MM.1S (cell line): ENCODE measurements at regions not wholly inside any gene's neighbourhood (a gene's known extent, or its start where the extent isn't known, plus 50 kb on each side); places are given as distances from the start of the nearest gene placed in this dataset.

Experiments used
- DNase-seq: peaks from one replicate; pipeline ENCODE4 v3.0.0-alpha.2; 2015
- H2AFZ ChIP-seq: fragments of 300-600 bp; sonication (generic); 2 replicates; pipeline ENCODE4 v1.6.0; 2016; ENCODE audit warnings: antibody characterized with exemption, low read length
- H3F3A ChIP-seq: fragments of 300-600 bp; sonication (generic); 2 replicates; pipeline ENCODE4 v1.6.1; 2016; ENCODE audit warnings: mild to moderate bottlenecking, antibody characterized with exemption, low read length, moderate library complexity, mixed read lengths; ENCODE audit not compliant: insufficient read depth
- H3K27ac ChIP-seq: fragments of 300-600 bp; sonication (generic); 2 replicates; pipeline ENCODE4 v1.5.1; 2016; ENCODE audit warnings: mild to moderate bottlenecking, low read length
- H3K27me3 ChIP-seq: fragments of 300-600 bp; sonication (generic); replicated peaks from 2 replicates; pipeline ENCODE4 v1.6.0; 2016; ENCODE audit warnings: low read length; ENCODE audit not compliant: insufficient read depth
- H3K36me3 ChIP-seq: fragments of 300-600 bp; sonication (generic); replicated peaks from 2 replicates; pipeline ENCODE4 v1.6.1; 2016; ENCODE audit warnings: mild to moderate bottlenecking, low read length, mixed read lengths; ENCODE audit not compliant: insufficient read depth
- H3K4me1 ChIP-seq: fragments of 300-600 bp; sonication (generic); 2 replicates; pipeline ENCODE4 v1.6.1; 2016; ENCODE audit warnings: low read length, mixed read lengths
- H3K4me2 ChIP-seq: fragments of 300-600 bp; sonication (generic); 2 replicates; pipeline ENCODE4 v1.6.0; 2016; ENCODE audit warnings: low read depth, low read length
- H3K4me3 ChIP-seq: fragments of 300-600 bp; sonication (generic); 2 replicates; pipeline ENCODE4 v1.5.1; 2016; ENCODE audit warnings: low read length, mixed read lengths
- H3K79me2 ChIP-seq: fragments of 300-600 bp; sonication (generic); 2 replicates; pipeline ENCODE4 v1.6.1; 2016; ENCODE audit warnings: mixed run types, low read length, mixed read lengths
- H3K9ac ChIP-seq: fragments of 300-600 bp; sonication (generic); 2 replicates; pipeline ENCODE4 v1.6.1; 2016; ENCODE audit warnings: low read length, mixed read lengths
- H3K9me2 ChIP-seq: fragments of 300-600 bp; sonication (generic); replicated peaks from 2 replicates; pipeline ENCODE4 v1.6.1; 2016; ENCODE audit warnings: mild to moderate bottlenecking, low read length, mixed read lengths; ENCODE audit not compliant: insufficient read depth
- H3K9me3 ChIP-seq: fragments of 300-600 bp; sonication (generic); replicated peaks from 2 replicates; pipeline ENCODE4 v1.6.1; 2016; ENCODE audit warnings: mild to moderate bottlenecking, low read length, mixed read lengths; ENCODE audit not compliant: insufficient read depth
- H4K20me1 ChIP-seq: fragments of 300-600 bp; sonication (generic); 2 replicates; pipeline ENCODE4 v1.6.1; 2016; ENCODE audit warnings: mild to moderate bottlenecking, low read length, moderate library complexity, mixed read lengths; ENCODE audit not compliant: insufficient read depth
- EZH2 ChIP-seq: fragments of 300-600 bp; sonication (generic); optimal IDR thresholded peaks from 2 replicates; pipeline ENCODE3; 2017; ENCODE audit warnings: low read depth, mild to moderate bottlenecking, antibody characterized with exemption, low read length, mixed read lengths
- EZH2phosphoT487 ChIP-seq: fragments of 300-600 bp; sonication (generic); IDR thresholded peaks from 2 replicates; pipeline ENCODE4 v1.6.1; 2018; ENCODE audit warnings: antibody characterized with exemption, low read length
- TF ChIP-seq, protein P1 (sequence below): fragments of 300-600 bp; sonication (generic); IDR thresholded peaks from 2 replicates; pipeline ENCODE4 v1.5.1; 2016; ENCODE audit warnings: antibody characterized with exemption, low read length, mixed read lengths

DNA sequence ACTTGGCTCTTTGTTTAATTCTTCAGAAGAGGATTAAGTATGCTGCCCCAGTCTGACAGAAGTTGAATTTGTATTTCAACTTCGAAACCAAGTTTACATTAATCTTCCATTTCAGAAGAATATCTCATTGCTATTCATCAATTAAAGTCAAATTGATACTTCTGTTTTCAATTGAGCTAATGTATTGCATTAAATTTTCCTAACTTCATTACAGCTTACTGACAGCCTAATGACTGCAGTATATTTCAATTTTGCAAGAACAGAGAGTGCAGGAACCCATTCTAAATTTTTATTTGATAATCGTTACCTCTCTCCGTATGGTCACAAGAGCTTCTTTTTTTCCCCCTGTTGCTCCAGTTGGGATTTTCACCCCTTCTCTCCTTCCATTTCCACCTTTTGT is 218.0 kb downstream of the CALCRL start:
- Histone ChIP-seq H3K4me3 (no peak overlapping the region), H3K4me2 (no peak overlapping the region), H2AFZ (no peak overlapping the region), H3K4me1 (no peaks in the 10 kb centered on the region), H4K20me1 (no peaks in the 10 kb centered on the region), H3K9ac (no peak overlapping the region), H3K27ac (no peak overlapping the region), H3K9me3 (no peaks in the 10 kb centered on the region), H3K27me3 (no peaks in the 10 kb centered on the region), H3K79me2 (no peaks in the 10 kb centered on the region), H3K36me3 (no peaks in the 10 kb centered on the region; the same call in 1 of the 2 replicates), H3K9me2 (no peaks in the 10 kb centered on the region), H3F3A (no peaks in the 10 kb centered on the region)
- TF ChIP-seq EZH2 (no peak), EZH2phosphoT487 (no peak)
- TF ChIP-seq, protein P1, sequence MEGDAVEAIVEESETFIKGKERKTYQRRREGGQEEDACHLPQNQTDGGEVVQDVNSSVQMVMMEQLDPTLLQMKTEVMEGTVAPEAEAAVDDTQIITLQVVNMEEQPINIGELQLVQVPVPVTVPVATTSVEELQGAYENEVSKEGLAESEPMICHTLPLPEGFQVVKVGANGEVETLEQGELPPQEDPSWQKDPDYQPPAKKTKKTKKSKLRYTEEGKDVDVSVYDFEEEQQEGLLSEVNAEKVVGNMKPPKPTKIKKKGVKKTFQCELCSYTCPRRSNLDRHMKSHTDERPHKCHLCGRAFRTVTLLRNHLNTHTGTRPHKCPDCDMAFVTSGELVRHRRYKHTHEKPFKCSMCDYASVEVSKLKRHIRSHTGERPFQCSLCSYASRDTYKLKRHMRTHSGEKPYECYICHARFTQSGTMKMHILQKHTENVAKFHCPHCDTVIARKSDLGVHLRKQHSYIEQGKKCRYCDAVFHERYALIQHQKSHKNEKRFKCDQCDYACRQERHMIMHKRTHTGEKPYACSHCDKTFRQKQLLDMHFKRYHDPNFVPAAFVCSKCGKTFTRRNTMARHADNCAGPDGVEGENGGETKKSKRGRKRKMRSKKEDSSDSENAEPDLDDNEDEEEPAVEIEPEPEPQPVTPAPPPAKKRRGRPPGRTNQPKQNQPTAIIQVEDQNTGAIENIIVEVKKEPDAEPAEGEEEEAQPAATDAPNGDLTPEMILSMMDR, result no peak
- no peak for DNase-seq

DNA sequence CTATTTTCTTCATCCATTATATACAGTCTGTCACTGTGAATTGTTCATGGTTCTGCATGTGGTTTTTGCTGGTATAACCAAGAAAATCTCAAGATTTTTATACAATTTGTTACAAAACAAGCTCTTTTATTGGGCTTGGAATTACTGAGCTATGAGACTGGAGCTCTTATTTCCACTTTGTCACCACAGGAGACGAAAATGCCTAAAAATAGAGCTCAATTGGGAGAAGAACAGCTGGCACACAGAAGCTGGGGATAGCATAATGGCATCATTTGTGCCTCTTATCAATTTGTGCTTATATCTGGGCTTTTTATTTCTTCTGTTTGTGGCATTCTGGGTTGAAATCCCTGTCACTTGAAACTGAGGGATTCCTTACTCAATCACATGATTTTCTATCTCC is 219.1 kb downstream of the CALCRL start:
- no peak for TF ChIP-seq EZH2
- TF ChIP-seq, protein P1, result no peak
- no peak for TF ChIP-seq EZH2phosphoT487
- H3K4me3 ChIP-seq, result no peak overlapping the region
- no peak for DNase-seq
- H3K27ac ChIP-seq, result no peak overlapping the region
- H2AFZ ChIP-seq, result no peak overlapping the region
- H3F3A ChIP-seq, result no peaks in the 10 kb centered on the region
- no peaks in the 10 kb centered on the region for H4K20me1 ChIP-seq
- no peaks in the 10 kb centered on the region for H3K9me2 ChIP-seq
- no peaks in the 10 kb centered on the region for H3K4me1 ChIP-seq
- H3K79me2 ChIP-seq, result no peaks in the 10 kb centered on the region
- no peak overlapping the region for H3K9ac ChIP-seq
- H3K9me3 ChIP-seq, result no peaks in the 10 kb centered on the region
- H3K36me3 ChIP-seq, result no peaks in the 10 kb centered on the region; the same call in 1 of the 2 replicates
- H3K27me3 ChIP-seq, result no peaks in the 10 kb centered on the region
- no peak overlapping the region for H3K4me2 ChIP-seq

GRCh38 chr2:187224989-187225388 is 223.1 kb downstream of the CALCRL start:
- H2AFZ ChIP-seq, result no peak overlapping the region
- no peak for TF ChIP-seq EZH2phosphoT487
- no peak for TF ChIP-seq EZH2
- TF ChIP-seq, protein P1, result no peak
- no peaks in the 10 kb centered on the region for H3K79me2 ChIP-seq
- H3K4me2 ChIP-seq, result no peak overlapping the region
- DNase-seq, result no peak
- H3K27me3 ChIP-seq, result no peaks in the 10 kb centered on the region
- no peaks in the 10 kb centered on the region for H3K9me2 ChIP-seq
- no peaks in the 10 kb centered on the region for H4K20me1 ChIP-seq
- no peaks in the 10 kb centered on the region for H3K4me1 ChIP-seq
- H3K36me3 ChIP-seq, result no peaks in the 10 kb centered on the region; the same call in 1 of the 2 replicates
- no peak overlapping the region for H3K9ac ChIP-seq
- H3K4me3 ChIP-seq, result no peak overlapping the region
- H3K9me3 ChIP-seq, result no peaks in the 10 kb centered on the region
- H3K27ac ChIP-seq, result no peak overlapping the region
- no peaks in the 10 kb centered on the region for H3F3A ChIP-seq
